ENCODE measurements at regions not wholly inside any gene's neighbourhood (a gene's known extent, or its start where the extent isn't known, plus 50 kb on each side); places are given as distances from the start of the nearest gene placed in this dataset.

DNA sequence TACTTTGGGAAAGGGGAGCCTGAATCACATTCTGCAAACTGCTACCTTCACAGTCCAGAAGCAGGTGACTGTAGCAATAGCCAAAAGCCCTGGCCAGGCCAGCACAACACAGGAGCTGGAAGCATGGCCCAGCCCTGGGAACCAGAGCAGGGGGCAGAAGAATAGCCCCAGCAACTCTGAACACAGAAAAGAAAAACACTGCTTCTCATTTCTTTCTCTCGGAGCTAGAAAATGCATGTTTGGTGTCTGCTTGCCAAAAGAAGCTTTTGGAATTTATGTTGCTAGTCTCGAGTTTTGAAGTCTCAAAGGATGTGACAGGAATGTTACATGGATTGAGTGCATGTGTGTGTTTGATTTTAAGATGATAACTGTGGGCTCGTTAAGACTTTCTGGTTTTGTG lies 79.8 kb upstream of the SCAF8 start:
- FAIRE-seq (no peak), ATAC-seq (no peak), DNase-seq (ENCODE audit: low read depth in 1 of 2, low spot score in 1 of 2) (no peak)
- 60% methylated on average over 3 of the region's 3 CpGs for WGBS (ENCODE audit: missing lambda C conversion rate)
- Histone ChIP-seq H3K9me3 (no peaks in the 10 kb centered on the region), H3K4me3 (no peak overlapping the region), H3K4me2 (no peak overlapping the region), H3K27ac (no peak overlapping the region), H3K4me1 (no peaks in the 10 kb centered on the region)
- ChIA-PET POLR2A (no interaction called here), CTCF (no interaction called here)
- TF ChIP-seq, protein P1, sequence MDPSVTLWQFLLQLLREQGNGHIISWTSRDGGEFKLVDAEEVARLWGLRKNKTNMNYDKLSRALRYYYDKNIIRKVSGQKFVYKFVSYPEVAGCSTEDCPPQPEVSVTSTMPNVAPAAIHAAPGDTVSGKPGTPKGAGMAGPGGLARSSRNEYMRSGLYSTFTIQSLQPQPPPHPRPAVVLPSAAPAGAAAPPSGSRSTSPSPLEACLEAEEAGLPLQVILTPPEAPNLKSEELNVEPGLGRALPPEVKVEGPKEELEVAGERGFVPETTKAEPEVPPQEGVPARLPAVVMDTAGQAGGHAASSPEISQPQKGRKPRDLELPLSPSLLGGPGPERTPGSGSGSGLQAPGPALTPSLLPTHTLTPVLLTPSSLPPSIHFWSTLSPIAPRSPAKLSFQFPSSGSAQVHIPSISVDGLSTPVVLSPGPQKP (IDR thresholded peaks at IDR 0.05; ENCODE audit: low read depth, low read length) = no peak
- TF ChIP-seq SREBF2 (IDR thresholded peaks at IDR 0.05) = no peak

DNA sequence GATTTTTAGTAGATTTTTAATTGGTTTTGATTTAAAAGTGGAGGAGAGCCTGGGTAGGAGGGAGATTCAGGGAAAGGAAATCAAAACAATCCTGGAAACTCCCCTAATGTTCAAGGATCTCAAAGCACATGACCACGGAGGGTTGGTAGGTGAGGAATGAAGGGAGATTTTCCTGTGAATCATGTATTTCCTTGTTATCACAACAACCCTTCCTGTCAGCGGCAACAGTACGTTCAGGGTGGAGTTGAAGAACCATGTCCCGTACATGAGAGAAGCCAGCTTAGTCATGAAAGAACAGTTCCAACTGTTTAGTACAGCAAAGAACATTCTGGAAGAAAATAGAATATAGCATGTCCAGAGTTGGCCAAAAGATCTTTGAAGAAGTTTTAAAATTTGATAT lies 79.4 kb upstream of the SCAF8 start:
- Histone ChIP-seq H3K9me3 (no peaks in the 10 kb centered on the region), H3K4me3 (no peak overlapping the region), H3K4me1 (no peaks in the 10 kb centered on the region), H3K27ac (no peak overlapping the region; a peak in 1 of 6 replicates), H3K4me2 (no peak overlapping the region)
- POLR2A ChIA-PET = no interaction called here
- DNase-seq (ENCODE audit: low read depth in 1 of 2, low spot score in 1 of 2) (peak; percentile 13 to 62), FAIRE-seq (no peak), ATAC-seq (peak; percentile 71 to 77)
- TF ChIP-seq GATA3 (IDR thresholded peaks at IDR 0.05; ENCODE audit: borderline replicate concordance) = no peak
- TF ChIP-seq, protein P2, sequence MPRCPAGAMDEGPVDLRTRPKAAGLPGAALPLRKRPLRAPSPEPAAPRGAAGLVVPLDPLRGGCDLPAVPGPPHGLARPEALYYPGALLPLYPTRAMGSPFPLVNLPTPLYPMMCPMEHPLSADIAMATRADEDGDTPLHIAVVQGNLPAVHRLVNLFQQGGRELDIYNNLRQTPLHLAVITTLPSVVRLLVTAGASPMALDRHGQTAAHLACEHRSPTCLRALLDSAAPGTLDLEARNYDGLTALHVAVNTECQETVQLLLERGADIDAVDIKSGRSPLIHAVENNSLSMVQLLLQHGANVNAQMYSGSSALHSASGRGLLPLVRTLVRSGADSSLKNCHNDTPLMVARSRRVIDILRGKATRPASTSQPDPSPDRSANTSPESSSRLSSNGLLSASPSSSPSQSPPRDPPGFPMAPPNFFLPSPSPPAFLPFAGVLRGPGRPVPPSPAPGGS (IDR thresholded peaks at IDR 0.05) = no peak
- no peak for TF ChIP-seq HOXB5 (CRISPR knock-in tag; IDR thresholded peaks at IDR 0.05)
- no peak for TF ChIP-seq RNF2 (IDR thresholded peaks at IDR 0.05; ENCODE audit: borderline replicate concordance, low read depth)
- TF ChIP-seq, protein P3, sequence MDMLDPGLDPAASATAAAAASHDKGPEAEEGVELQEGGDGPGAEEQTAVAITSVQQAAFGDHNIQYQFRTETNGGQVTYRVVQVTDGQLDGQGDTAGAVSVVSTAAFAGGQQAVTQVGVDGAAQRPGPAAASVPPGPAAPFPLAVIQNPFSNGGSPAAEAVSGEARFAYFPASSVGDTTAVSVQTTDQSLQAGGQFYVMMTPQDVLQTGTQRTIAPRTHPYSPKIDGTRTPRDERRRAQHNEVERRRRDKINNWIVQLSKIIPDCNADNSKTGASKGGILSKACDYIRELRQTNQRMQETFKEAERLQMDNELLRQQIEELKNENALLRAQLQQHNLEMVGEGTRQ (IDR thresholded peaks at IDR 0.05) = no peak
- TF ChIP-seq HEYL (CRISPR knock-in tag; IDR thresholded peaks at IDR 0.05) = no peak
- TF ChIP-seq, protein P4, sequence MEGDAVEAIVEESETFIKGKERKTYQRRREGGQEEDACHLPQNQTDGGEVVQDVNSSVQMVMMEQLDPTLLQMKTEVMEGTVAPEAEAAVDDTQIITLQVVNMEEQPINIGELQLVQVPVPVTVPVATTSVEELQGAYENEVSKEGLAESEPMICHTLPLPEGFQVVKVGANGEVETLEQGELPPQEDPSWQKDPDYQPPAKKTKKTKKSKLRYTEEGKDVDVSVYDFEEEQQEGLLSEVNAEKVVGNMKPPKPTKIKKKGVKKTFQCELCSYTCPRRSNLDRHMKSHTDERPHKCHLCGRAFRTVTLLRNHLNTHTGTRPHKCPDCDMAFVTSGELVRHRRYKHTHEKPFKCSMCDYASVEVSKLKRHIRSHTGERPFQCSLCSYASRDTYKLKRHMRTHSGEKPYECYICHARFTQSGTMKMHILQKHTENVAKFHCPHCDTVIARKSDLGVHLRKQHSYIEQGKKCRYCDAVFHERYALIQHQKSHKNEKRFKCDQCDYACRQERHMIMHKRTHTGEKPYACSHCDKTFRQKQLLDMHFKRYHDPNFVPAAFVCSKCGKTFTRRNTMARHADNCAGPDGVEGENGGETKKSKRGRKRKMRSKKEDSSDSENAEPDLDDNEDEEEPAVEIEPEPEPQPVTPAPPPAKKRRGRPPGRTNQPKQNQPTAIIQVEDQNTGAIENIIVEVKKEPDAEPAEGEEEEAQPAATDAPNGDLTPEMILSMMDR (IDR thresholded peaks at IDR 0.05) = no peak
- TF ChIP-seq TFCP2L1 (CRISPR knock-in tag; IDR thresholded peaks at IDR 0.05) = no peak
- no peak for TF ChIP-seq MAZ (IDR thresholded peaks at IDR 0.05; ENCODE audit: borderline replicate concordance, low read depth, low read length)
- no peak for TF ChIP-seq EHF (CRISPR knock-in tag; IDR thresholded peaks at IDR 0.05)
- 21% methylated on average over 4 of the region's 4 CpGs for WGBS (ENCODE audit: missing lambda C conversion rate)
- CTCF ChIA-PET = interaction anchor here (1.2 kb wide), 1 partner anchor 21 kb away, joined by 4 read pairs; no protein-coding TSS in a partner anchor

DNA sequence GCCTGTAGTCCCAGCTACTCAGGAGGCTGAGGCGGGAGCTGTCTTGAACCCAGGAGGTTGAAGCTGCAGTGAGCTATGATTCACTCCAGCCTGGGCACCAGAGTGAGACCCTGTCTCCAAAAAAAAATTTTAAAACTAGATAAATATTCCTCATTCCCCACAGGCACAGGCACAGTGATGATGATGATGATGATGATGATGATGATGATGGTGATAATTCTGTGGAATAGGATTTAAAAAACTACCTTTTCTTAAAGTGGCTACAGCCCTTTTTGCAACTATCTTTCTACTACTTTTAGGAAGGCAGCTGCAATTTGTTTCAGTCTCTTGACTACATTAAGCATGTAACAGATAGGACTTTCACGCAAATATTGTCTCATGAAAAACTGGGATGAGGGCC lies 76.6 kb upstream of the SCAF8 start:
- Histone ChIP-seq H3K9me3 (no peaks in the 10 kb centered on the region), H3K4me1 (no peaks in the 10 kb centered on the region), H3K4me2 (no peak overlapping the region), H3K4me3 (no peak overlapping the region), H3K27ac (no peak overlapping the region)
- ChIA-PET CTCF (no interaction called here), POLR2A (no interaction called here)
- DNase-seq (ENCODE audit: low read depth in 1 of 2, low spot score in 1 of 2) = no peak
- TF ChIP-seq EHMT2 (IDR thresholded peaks at IDR 0.05; ENCODE audit: low read depth) = no peak
- TF ChIP-seq KDM5A (IDR thresholded peaks at IDR 0.05) = no peak
- no peak for TF ChIP-seq RFX5 (IDR thresholded peaks at IDR 0.05)
- no peak for TF ChIP-seq JUNB (IDR thresholded peaks at IDR 0.05)
- TF ChIP-seq GATA3 (IDR thresholded peaks at IDR 0.05; ENCODE audit: borderline replicate concordance) = no peak
- TF ChIP-seq, protein P5, sequence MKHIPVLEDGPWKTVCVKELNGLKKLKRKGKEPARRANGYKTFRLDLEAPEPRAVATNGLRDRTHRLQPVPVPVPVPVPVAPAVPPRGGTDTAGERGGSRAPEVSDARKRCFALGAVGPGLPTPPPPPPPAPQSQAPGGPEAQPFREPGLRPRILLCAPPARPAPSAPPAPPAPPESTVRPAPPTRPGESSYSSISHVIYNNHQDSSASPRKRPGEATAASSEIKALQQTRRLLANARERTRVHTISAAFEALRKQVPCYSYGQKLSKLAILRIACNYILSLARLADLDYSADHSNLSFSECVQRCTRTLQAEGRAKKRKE (CRISPR knock-in tag; IDR thresholded peaks at IDR 0.05; ENCODE audit: low read depth) = no peak
- no peak for TF ChIP-seq CEBPB (IDR thresholded peaks at IDR 0.05)
- TF ChIP-seq, protein P6, sequence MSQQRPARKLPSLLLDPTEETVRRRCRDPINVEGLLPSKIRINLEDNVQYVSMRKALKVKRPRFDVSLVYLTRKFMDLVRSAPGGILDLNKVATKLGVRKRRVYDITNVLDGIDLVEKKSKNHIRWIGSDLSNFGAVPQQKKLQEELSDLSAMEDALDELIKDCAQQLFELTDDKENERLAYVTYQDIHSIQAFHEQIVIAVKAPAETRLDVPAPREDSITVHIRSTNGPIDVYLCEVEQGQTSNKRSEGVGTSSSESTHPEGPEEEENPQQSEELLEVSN (IDR thresholded peaks at IDR 0.05; ENCODE audit: borderline replicate concordance, low read depth) = no peak
- TF ChIP-seq NFE2L2 (conservative IDR thresholded peaks at IDR 0.05; ENCODE audit: low read length) = no peak
- no peak for TF ChIP-seq TP53 (CRISPR knock-in tag; IDR thresholded peaks at IDR 0.05)
- no peak for TF ChIP-seq RNF2 (IDR thresholded peaks at IDR 0.05; ENCODE audit: borderline replicate concordance, low read depth)
- TF ChIP-seq CBX8 (IDR thresholded peaks at IDR 0.05) = no peak
- TF ChIP-seq FOXS1 (CRISPR knock-in tag; IDR thresholded peaks at IDR 0.05) = no peak
- TF ChIP-seq, protein P7, sequence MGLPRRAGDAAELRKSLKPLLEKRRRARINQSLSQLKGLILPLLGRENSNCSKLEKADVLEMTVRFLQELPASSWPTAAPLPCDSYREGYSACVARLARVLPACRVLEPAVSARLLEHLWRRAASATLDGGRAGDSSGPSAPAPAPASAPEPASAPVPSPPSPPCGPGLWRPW (IDR thresholded peaks at IDR 0.05) = no peak
- no peak for TF ChIP-seq TFCP2L1 (CRISPR knock-in tag; IDR thresholded peaks at IDR 0.05)
- no peak for FAIRE-seq
- 82% methylated on average over 2 of the region's 2 CpGs for WGBS (ENCODE audit: missing lambda C conversion rate)
- no peak for ATAC-seq

Measured in A549 (cell line).